ENCODE measurements at regions not wholly inside any gene's neighbourhood (a gene's known extent, or its start where the extent isn't known, plus 50 kb on each side); places are given as distances from the start of the nearest gene placed in this dataset.

- H3K18ac ChIP-seq (ENCODE audit: low read depth, low read length): no peak overlapping the region
- intact Hi-C loops (cut with micrococcal nuclease): no loop called here
Measured at GRCh38 chr16:74099530-74099929, 197.1 kb upstream of the PSMD7 start.

More at GRCh38 chr16:74099530-74099929, 197.1 kb upstream of the PSMD7 start:
- WGBS, 2 experiments (ENCODE audit: extremely low coverage in 2 of 2, insufficient read length in 1 of 2): 76% methylated on average over 4 of the region's 8 CpGs; no CpG with 5 or more reads in 1 of the 2 experiments
- Histone ChIP-seq H2AFZ (replicated peaks; ENCODE audit: low read length, poor library complexity) (no peak overlapping the region), H4K91ac (ENCODE audit: insufficient read depth, low read depth, low read length) (no peak overlapping the region), H3K27ac (ENCODE audit: insufficient read depth, low read length) (no peak overlapping the region), H3K79me1 (ENCODE audit: low read depth in 1 of 2, low read length in 2 of 2) (no peaks in the 10 kb centered on the region), H2BK15ac (ENCODE audit: low read depth, low read length) (no peak overlapping the region), H3K36me3 (ENCODE audit: control insufficient read depth, insufficient read depth, low read length) (no peaks in the 10 kb centered on the region), H3K14ac (replicated peaks; ENCODE audit: low read depth, low read length) (no peak overlapping the region), H3K23ac (ENCODE audit: low read depth, low read length) (no peak overlapping the region), H2BK20ac (ENCODE audit: low read depth, low read length) (no peak overlapping the region), H3K56ac (ENCODE audit: extremely low read depth, insufficient read depth, low read length) (no peak overlapping the region), H3K27me3 (ENCODE audit: control insufficient read depth, insufficient read depth, low read length) (no peaks in the 10 kb centered on the region), H2BK120ac (ENCODE audit: low read depth, low read length) (no peak overlapping the region), H3K9me3 (ENCODE audit: control insufficient read depth, insufficient read depth, low read length) (no peaks in the 10 kb centered on the region), H4K20me1 (ENCODE audit: insufficient read depth, low read length) (no peaks in the 10 kb centered on the region), H2BK5ac (ENCODE audit: low read depth, low read length, poor library complexity, severe bottlenecking) (no peak overlapping the region), H3K4me3 (ENCODE audit: insufficient read depth, low read depth, low read length) (no peak overlapping the region), H2AK9ac (replicated peaks; ENCODE audit: low read depth, low read length, poor library complexity) (no peak overlapping the region), H2AK5ac (ENCODE audit: low read depth, low read length) (no peak overlapping the region), H4K8ac (ENCODE audit: low read depth in 2 of 2, low read length in 2 of 2) (no peak overlapping the region), H3K4me1 (ENCODE audit: control insufficient read depth, insufficient read depth, low read length) (no peaks in the 10 kb centered on the region), H3K4me2 (ENCODE audit: low read depth, low read length) (no peak overlapping the region), H3K9me1 (ENCODE audit: insufficient read depth, low read length) (no peaks in the 10 kb centered on the region), H3K4ac (ENCODE audit: low read depth, low read length) (no peak overlapping the region), H4K5ac (ENCODE audit: low read depth, low read length) (no peak overlapping the region), H3K9ac (ENCODE audit: low read depth, low read length) (no peak overlapping the region)
- CTCF ChIA-PET: no interaction called here
- in situ Hi-C loops (cut with MboI; ENCODE audit: low sequenced_read_pairs) (no loop called here), dilution Hi-C loops (cut with HindIII; ENCODE audit: low sequenced_read_pairs, unreplicated experiment) (no loop called here)
- BruUV-seq (replicated peaks): no TSS peak
- TF ChIP-seq ELK1 (IDR thresholded peaks at IDR 0.05; ENCODE audit: borderline replicate concordance, low read depth, low read length) (no peak), MAZ (IDR thresholded peaks at IDR 0.05; ENCODE audit: borderline replicate concordance, low read depth, low read length) (no peak), RFX5 (IDR thresholded peaks at IDR 0.05; ENCODE audit: low read depth, low read length) (no peak), MXI1 (IDR thresholded peaks at IDR 0.05; ENCODE audit: borderline replicate concordance, low read depth, low read length) (no peak), SMC3 (IDR thresholded peaks at IDR 0.05; ENCODE audit: low read depth, low read length) (no peak), RAD21 (IDR thresholded peaks at IDR 0.05; ENCODE audit: low read length) (no peak), NFE2L2 (IDR thresholded peaks at IDR 0.05; ENCODE audit: low read depth, low read length) (no peak)
- DNase-seq (no peak), ATAC-seq (ENCODE audit: low read depth) (no peak)
- POLR2A ChIA-PET (ENCODE audit: unreplicated experiment): no interaction called here
